HFFc6 (cell line): ENCODE measurements at regions not wholly inside any gene's neighbourhood (a gene's known extent, or its start where the extent isn't known, plus 50 kb on each side); places are given as distances from the start of the nearest gene placed in this dataset.

ENCODE experiments used
- DNase-seq: peaks from one replicate; pipeline ENCODE4 v3.0.0-alpha.2; 2018
- H3K27ac Mint-ChIP-seq: 2 replicates; pipeline ENCODE4 v1.8.0; 2020; ENCODE audit warnings: mild to moderate bottlenecking, mixed read lengths
- H3K27me3 Mint-ChIP-seq: 2 replicates; pipeline ENCODE4 v1.8.0; 2021; ENCODE audit warnings: mild to moderate bottlenecking, moderate library complexity, mixed read lengths; ENCODE audit not compliant: insufficient read depth
- H3K36me3 Mint-ChIP-seq: 2 replicates; pipeline ENCODE4 v1.8.0; 2021; ENCODE audit warnings: low read depth, mixed read lengths
- H3K4me1 Mint-ChIP-seq: 2 replicates; pipeline ENCODE4 v1.8.0; 2020; ENCODE audit warnings: low read depth, mixed read lengths
- H3K4me3 Mint-ChIP-seq: 2 replicates; pipeline ENCODE4 v1.8.0; 2020; ENCODE audit warnings: mild to moderate bottlenecking, moderate library complexity, mixed read lengths
- H3K9me3 Mint-ChIP-seq: 2 replicates; pipeline ENCODE4 v1.8.0; 2020; ENCODE audit warnings: mild to moderate bottlenecking, mixed read lengths
- CTCF ChIP-seq: fragments of 200-600 bp; sonication (generic); IDR thresholded peaks from 2 replicates; pipeline ENCODE4 v1.5.0; 2021; ENCODE audit warnings: antibody characterized with exemption, mild to moderate bottlenecking

GRCh38 chr11:70854201-70854600 lies 398.2 kb downstream of the SHANK2 start:
- no peak for DNase-seq
- H3K9me3 Mint-ChIP-seq: peaks cover 69% of the 10 kb centered on the region
- H3K4me1 Mint-ChIP-seq: no peaks in the 10 kb centered on the region
- no peak for TF ChIP-seq CTCF
- H3K4me3 Mint-ChIP-seq: no peak overlapping the region
- no peak overlapping the region for H3K27ac Mint-ChIP-seq
- H3K27me3 Mint-ChIP-seq: peaks cover 4% of the 10 kb centered on the region; the same call in 1 of the 2 replicates
- H3K36me3 Mint-ChIP-seq: peaks cover 15% of the 10 kb centered on the region; the same call in 1 of the 2 replicates

GRCh38 chr11:70854901-70855556 lies 397.3 kb downstream of the SHANK2 start:
- no peak for TF ChIP-seq CTCF
- Mint-ChIP-seq H3K4me1 (no peaks in the 10 kb centered on the region), H3K36me3 (peaks cover 16% of the 10 kb centered on the region; the same call in 1 of the 2 replicates), H3K27me3 (peaks cover 4% of the 10 kb centered on the region; the same call in 1 of the 2 replicates), H3K27ac (no peak overlapping the region), H3K4me3 (no peak overlapping the region), H3K9me3 (peaks cover 71% of the 10 kb centered on the region)
- no peak for DNase-seq

GRCh38 chr11:70857894-70858293 lies 394.5 kb downstream of the SHANK2 start:
- no peak overlapping the region for H3K27ac Mint-ChIP-seq
- DNase-seq: no peak
- no peak for TF ChIP-seq CTCF
- peaks cover 5% of the 10 kb centered on the region for H3K27me3 Mint-ChIP-seq
- H3K4me1 Mint-ChIP-seq: no peaks in the 10 kb centered on the region
- H3K4me3 Mint-ChIP-seq: no peak overlapping the region
- H3K9me3 Mint-ChIP-seq: peaks cover 80% of the 10 kb centered on the region
- peaks cover 25% of the 10 kb centered on the region for H3K36me3 Mint-ChIP-seq

GRCh38 chr11:70859180-70859579 lies 393.2 kb downstream of the SHANK2 start:
- TF ChIP-seq CTCF: no peak
- DNase-seq: no peak
- H3K36me3 Mint-ChIP-seq: peaks cover 18% of the 10 kb centered on the region
- H3K9me3 Mint-ChIP-seq: peaks cover 77% of the 10 kb centered on the region
- H3K27me3 Mint-ChIP-seq: peaks cover 5% of the 10 kb centered on the region
- no peak overlapping the region for H3K27ac Mint-ChIP-seq
- H3K4me3 Mint-ChIP-seq: no peak overlapping the region
- no peaks in the 10 kb centered on the region for H3K4me1 Mint-ChIP-seq

- Mint-ChIP-seq H3K27me3 (peaks cover 5% of the 10 kb centered on the region), H3K4me3 (no peak overlapping the region), H3K4me1 (no peaks in the 10 kb centered on the region)
Observed at GRCh38 chr11:70860888-70861287, 391.5 kb downstream of the SHANK2 start.

More at GRCh38 chr11:70860888-70861287, 391.5 kb downstream of the SHANK2 start:
- no peak overlapping the region for H3K27ac Mint-ChIP-seq
- DNase-seq: no peak
- peaks cover 74% of the 10 kb centered on the region for H3K9me3 Mint-ChIP-seq
- peaks cover 12% of the 10 kb centered on the region for H3K36me3 Mint-ChIP-seq
- no peak for TF ChIP-seq CTCF
